ENCODE measurements at regions not wholly inside any gene's neighbourhood (a gene's known extent, or its start where the extent isn't known, plus 50 kb on each side); places are given as distances from the start of the nearest gene placed in this dataset.

DNA sequence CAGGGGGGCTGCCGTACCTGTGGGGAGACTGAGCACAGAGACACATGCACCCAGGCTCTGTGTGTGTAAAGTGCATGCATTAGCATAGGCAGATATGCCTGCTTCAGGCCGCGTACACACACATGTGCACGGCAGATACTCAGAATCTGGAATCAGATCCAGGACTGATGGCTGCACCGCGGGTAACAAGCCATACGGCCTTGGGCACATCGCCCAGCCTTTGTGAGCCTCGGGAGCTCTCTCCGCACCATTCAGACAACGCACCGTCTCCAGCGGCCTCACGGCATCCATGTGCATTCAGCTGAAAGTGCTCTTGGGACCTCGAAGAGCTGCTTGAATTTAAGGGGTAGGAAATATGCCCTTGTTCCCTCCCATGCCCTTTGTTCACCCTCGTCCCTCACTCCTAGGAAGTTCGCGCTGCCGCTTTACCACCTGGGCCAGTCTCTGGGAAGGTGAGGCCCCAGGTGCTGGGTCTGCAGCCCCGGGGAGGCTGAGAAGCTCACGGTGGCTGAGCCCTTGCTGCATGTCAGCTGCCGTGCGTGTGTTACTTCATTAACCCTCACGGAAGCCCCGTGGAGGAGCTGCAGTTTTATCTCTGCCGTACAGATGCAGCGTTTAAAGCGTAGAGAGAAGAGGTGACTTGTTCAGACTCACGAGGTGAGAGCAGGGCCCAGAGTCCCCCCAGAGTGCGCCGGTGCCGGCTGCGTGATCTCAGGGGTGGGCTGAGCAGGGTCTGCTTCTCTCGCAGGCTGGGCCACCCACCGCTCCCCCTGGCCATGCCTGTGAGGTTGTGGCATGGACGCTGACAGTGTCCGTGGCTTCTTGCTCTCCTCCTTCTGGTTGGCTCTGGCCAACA lies 377.7 kb upstream of the MYT1L start:
- H3K36me3 Mint-ChIP-seq (ENCODE audit: low read depth), result no peaks in the 10 kb centered on the region
- H3K27ac Mint-ChIP-seq, result no peak overlapping the region
- no peak for ATAC-seq
- no peak overlapping the region for H3K4me3 Mint-ChIP-seq
- H3K9me3 ChIP-seq (ENCODE audit: control insufficient read depth, low read length, poor library complexity, severe bottlenecking), result no peaks in the 10 kb centered on the region
- peaks cover 37% of the 10 kb centered on the region for H3K27me3 Mint-ChIP-seq
- peaks cover 2% of the 10 kb centered on the region for H3K4me1 Mint-ChIP-seq
- no peak for DNase-seq

DNA sequence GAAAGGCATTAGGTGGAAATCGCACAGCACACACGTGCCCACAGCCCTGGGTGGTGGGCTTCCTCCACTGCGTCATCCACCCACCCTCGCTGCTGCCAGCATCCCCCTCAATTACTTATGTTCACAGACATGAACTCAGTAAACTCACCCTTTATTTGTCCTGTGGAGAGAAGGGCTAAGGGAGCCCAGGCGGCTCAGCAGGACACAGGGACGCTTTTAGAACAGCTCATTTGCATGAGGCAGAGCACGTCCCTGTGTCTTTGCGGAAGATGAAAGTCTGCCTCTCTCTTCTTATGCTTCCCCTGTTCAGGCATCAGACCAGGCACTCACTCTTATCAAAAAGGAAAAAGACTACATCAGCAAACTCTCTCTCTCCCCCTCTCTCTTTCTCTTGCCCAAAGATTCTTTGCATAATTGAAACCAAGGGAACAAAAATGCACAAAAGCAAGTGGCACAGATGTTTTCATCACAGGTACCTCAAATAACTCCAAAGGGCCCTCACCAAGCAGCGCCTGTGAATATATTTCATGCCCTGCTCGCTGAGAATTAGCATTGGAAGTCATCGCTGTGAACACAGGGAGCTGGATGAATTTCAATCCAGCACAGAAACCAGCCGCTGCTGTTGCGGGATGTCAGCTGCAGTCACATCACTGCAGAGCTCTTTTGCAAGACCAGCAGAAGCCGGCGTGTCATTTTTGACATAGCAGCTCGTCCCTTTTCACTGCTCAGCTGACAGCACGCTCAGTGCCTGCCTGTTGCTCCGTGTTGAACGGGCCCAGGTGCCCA lies 376.3 kb upstream of the MYT1L start:
- Mint-ChIP-seq H3K27me3 (peaks cover 28% of the 10 kb centered on the region), H3K27ac (no peak overlapping the region), H3K4me1 (peaks cover 2% of the 10 kb centered on the region), H3K4me3 (no peak overlapping the region), H3K36me3 (ENCODE audit: low read depth) (no peaks in the 10 kb centered on the region)
- DNase-seq, result no peak
- no peak for ATAC-seq
- H3K9me3 ChIP-seq (ENCODE audit: control insufficient read depth, low read length, poor library complexity, severe bottlenecking), result no peaks in the 10 kb centered on the region

DNA sequence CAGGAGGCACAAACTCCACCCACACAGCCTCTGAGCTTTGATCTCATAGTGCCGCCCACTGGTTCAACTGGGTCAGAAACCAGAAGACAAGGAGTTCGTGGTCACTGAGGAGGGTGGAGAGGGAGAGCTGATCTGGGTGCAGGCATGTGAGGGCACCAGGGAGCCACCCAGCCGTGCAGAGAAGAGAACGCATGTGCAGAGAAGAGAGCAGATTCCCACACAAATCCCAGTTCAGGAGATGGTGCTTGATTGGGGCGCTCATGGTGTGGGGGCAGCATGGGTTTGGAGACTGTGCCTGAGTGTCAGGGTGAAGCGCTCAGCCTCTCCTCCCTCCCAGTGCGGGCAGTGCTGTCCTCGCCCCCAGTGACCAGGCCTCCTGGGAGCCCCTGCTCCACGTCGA lies 375.2 kb upstream of the MYT1L start:
- H3K4me1 Mint-ChIP-seq, result peaks cover 2% of the 10 kb centered on the region
- H3K27ac Mint-ChIP-seq, result no peak overlapping the region
- no peak overlapping the region for H3K4me3 Mint-ChIP-seq
- no peaks in the 10 kb centered on the region for H3K9me3 ChIP-seq (ENCODE audit: control insufficient read depth, low read length, poor library complexity, severe bottlenecking)
- H3K36me3 Mint-ChIP-seq (ENCODE audit: low read depth), result no peaks in the 10 kb centered on the region
- H3K27me3 Mint-ChIP-seq, result peaks cover 17% of the 10 kb centered on the region
- ATAC-seq (no peak), DNase-seq (no peak)

DNA sequence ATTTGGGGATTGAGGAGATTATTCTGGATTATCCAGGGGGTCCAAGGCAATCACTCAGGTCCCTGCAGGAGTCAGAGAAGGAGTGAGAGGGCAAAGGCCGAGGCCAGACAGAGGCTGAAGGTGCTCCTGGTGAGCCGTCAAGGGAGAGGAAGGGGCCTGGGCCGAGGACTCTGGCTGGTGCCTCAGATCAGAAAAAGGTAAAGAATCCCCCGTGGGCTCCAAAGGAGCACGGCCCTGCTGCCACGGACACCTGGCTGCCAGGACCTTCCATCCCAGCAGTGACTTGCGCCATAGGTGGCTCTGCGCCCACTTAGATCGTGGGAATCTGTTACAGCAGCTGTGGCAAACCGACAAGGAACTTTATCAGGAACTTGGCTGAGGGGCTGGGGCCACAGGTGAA lies 374.8 kb upstream of the MYT1L start:
- Mint-ChIP-seq H3K27me3 (peaks cover 16% of the 10 kb centered on the region), H3K36me3 (ENCODE audit: low read depth) (no peaks in the 10 kb centered on the region), H3K4me3 (no peak overlapping the region), H3K27ac (no peak overlapping the region), H3K4me1 (peaks cover 2% of the 10 kb centered on the region)
- DNase-seq (no peak), ATAC-seq (no peak)
- H3K9me3 ChIP-seq (ENCODE audit: control insufficient read depth, low read length, poor library complexity, severe bottlenecking), result no peaks in the 10 kb centered on the region

DNA sequence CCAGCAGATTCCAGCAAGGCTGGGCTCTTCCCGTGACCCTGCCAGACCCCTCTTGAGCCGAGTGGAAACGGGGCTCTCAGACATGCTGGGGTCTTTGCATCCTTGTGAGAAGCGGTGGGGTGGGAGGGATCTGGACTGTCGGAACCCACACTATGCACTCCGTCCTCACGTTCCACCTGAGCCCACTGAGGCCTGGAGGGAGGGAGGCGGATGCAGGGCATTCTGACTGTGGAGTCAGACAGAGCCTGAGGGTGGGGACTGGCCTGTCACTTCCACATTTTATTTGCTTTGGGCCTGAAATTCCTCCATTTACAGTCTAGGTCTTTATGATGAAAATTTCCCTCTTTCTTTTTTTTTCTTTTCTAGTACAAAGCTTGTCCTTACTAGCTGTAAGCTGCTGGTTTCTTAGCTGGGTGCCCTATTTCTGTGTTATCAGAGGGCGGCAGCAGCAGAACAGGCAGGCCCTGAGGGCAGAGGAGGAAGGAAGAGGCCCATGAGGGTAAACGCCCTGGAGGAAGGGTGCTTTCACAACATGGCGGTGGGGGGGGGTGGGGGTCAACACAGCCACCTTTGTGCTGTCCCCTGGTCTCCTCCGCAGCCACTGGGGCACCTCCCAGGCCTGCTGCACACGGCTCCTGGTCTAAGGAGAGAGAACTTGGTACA lies 373.5 kb upstream of the MYT1L start:
- Mint-ChIP-seq H3K27ac (no peak overlapping the region), H3K4me1 (peaks cover 2% of the 10 kb centered on the region), H3K36me3 (ENCODE audit: low read depth) (no peaks in the 10 kb centered on the region), H3K4me3 (no peak overlapping the region), H3K27me3 (peaks cover 16% of the 10 kb centered on the region)
- ATAC-seq (no peak), DNase-seq (no peak)
- H3K9me3 ChIP-seq (ENCODE audit: control insufficient read depth, low read length, poor library complexity, severe bottlenecking), result no peaks in the 10 kb centered on the region

DNA sequence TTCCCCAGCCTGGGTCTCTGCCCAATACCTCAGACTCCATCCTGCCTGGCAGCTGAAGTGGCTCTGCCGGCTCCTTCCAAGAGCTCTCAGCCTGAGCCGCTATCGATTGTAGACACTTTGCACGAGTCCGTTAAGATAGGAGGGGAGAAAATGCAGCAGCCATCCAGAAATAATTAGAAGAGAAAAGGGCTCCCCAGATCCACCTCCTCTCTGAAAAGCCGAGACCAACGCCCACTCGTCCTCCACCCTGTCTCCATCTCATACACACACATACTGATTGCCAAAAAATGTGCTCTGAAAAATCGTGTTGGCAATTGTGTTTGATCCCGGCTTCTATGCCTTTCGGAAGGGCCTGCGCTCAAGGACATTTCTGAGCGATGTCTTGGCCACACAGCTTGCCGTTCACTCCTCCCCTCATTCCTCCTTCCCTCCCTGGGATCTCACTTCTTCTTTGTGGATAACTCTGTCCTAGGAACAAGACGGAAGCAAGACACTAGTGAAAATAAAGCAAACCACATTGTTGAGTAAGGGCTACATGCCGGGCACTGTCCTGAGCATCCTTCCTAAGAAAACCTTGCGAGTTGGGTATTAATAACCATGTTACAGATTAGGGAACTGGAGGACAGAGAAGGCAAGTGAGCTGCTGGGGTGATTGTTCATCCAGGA lies 372.8 kb upstream of the MYT1L start:
- Mint-ChIP-seq H3K4me1 (peaks cover 2% of the 10 kb centered on the region), H3K4me3 (no peak overlapping the region), H3K27me3 (peaks cover 17% of the 10 kb centered on the region), H3K36me3 (ENCODE audit: low read depth) (no peaks in the 10 kb centered on the region), H3K27ac (no peak overlapping the region)
- ATAC-seq, result no peak
- DNase-seq, result no peak
- H3K9me3 ChIP-seq (ENCODE audit: control insufficient read depth, low read length, poor library complexity, severe bottlenecking), result no peaks in the 10 kb centered on the region

DNA sequence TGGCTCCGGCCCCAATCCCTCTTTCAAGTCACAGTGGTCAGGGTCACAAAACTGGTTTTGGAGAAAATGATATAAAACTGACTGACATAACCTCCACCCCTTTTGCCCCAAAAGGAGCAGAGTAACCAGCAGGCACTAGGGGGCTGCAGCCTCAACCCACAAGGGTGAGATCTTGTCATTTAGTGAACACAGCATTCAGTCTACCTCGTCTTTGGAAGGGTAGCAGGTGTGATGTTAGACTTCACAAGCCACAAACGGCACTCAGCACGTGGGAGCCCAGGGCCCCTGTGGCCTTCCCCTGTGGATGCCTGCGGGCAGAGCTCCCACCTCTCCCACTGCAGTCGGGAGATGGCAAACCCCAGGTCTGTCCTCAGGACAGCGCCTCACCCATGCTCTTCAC lies 372.1 kb upstream of the MYT1L start:
- ATAC-seq (no peak), DNase-seq (no peak)
- no peaks in the 10 kb centered on the region for H3K36me3 Mint-ChIP-seq (ENCODE audit: low read depth)
- H3K4me1 Mint-ChIP-seq, result peaks cover 2% of the 10 kb centered on the region
- peaks cover 21% of the 10 kb centered on the region for H3K27me3 Mint-ChIP-seq
- H3K27ac Mint-ChIP-seq, result no peak overlapping the region
- peak overlapping the region; percentile 19 for H3K4me3 Mint-ChIP-seq
- H3K9me3 ChIP-seq (ENCODE audit: control insufficient read depth, low read length, poor library complexity, severe bottlenecking), result no peaks in the 10 kb centered on the region

DNA sequence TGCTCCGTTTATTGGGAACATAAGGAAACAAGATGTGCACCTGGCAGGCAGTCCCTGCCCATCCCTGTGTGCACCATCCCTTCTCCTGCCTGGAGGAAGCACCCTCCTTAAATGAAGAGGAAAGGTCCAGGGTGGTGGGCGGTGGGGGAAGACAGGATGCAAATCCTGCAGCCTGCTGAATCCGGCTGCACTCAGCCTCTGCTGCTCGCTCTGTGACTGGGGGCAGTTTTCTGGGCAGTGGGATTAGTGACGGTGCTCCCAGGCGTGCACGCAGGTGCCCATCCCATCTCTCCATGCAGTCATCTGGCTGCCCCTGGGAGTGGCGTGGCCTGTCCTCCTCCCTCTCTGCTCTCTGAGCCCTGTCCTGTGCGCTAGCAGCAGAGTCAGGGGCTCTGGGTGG lies 371.3 kb upstream of the MYT1L start:
- H3K27me3 Mint-ChIP-seq, result peaks cover 21% of the 10 kb centered on the region
- DNase-seq (no peak), ATAC-seq (no peak)
- no peak overlapping the region for H3K4me3 Mint-ChIP-seq
- no peak overlapping the region for H3K27ac Mint-ChIP-seq
- H3K36me3 Mint-ChIP-seq (ENCODE audit: low read depth), result no peaks in the 10 kb centered on the region
- H3K4me1 Mint-ChIP-seq, result peaks cover 2% of the 10 kb centered on the region
- no peaks in the 10 kb centered on the region for H3K9me3 ChIP-seq (ENCODE audit: control insufficient read depth, low read length, poor library complexity, severe bottlenecking)

DNA sequence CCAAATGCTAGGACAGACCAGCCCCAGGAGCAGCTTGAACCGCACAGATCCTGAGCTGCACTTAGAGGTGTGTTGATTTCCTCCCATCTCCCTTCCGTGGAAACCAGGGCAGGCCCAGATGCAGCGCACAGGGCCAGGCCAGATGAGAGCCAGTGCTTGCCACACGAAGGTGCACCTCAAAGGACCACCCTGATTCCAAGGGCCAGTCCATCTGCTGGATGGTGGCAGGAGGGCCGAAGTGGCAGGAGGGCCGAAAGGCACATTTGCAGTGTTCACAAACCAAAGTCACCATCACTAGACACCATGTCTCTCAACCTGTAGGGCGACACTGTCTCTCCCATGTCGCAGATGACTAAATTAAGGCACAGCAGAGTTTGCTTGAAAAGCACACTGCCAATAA lies 370.7 kb upstream of the MYT1L start:
- H3K9me3 ChIP-seq (ENCODE audit: control insufficient read depth, low read length, poor library complexity, severe bottlenecking), result no peaks in the 10 kb centered on the region
- Mint-ChIP-seq H3K4me3 (no peak overlapping the region), H3K27me3 (peaks cover 21% of the 10 kb centered on the region), H3K27ac (no peak overlapping the region), H3K36me3 (ENCODE audit: low read depth) (no peaks in the 10 kb centered on the region), H3K4me1 (peaks cover 2% of the 10 kb centered on the region)
- no peak for DNase-seq
- no peak for ATAC-seq

DNA sequence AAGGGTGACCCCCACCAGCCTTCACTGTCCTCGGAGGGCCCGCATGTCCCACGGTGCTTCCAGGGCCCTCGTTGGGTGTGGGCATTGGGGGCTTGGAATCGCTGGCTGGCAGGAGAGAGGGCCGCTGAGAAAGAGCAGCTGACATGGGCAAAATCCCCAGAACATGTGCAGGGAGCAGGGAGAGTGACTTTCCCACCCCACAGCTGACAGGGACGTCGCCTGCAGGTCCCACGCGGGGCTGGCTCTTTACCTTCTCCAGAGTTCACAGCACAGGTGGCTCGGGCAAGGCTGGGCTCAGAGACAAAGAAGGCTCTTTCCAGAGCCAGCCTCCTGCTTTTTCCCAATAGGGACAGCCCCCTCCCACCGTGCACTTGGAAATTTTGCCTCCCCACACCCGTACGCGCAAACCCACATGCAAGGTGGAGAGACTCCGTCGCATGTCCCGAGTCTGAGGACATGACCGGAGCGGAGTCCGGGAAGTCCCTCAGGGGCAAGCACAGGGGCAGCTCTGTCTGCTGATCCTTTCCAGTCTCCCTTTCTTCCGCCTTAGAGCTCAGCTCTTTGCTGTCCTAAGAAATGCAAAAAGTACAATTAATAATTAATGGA lies 370.2 kb upstream of the MYT1L start:
- DNase-seq, result no peak
- peaks cover 2% of the 10 kb centered on the region for H3K4me1 Mint-ChIP-seq
- peaks cover 21% of the 10 kb centered on the region for H3K27me3 Mint-ChIP-seq
- no peaks in the 10 kb centered on the region for H3K36me3 Mint-ChIP-seq (ENCODE audit: low read depth)
- no peak overlapping the region for H3K27ac Mint-ChIP-seq
- ATAC-seq, result no peak
- H3K9me3 ChIP-seq (ENCODE audit: control insufficient read depth, low read length, poor library complexity, severe bottlenecking), result no peaks in the 10 kb centered on the region
- H3K4me3 Mint-ChIP-seq, result no peak overlapping the region

DNA sequence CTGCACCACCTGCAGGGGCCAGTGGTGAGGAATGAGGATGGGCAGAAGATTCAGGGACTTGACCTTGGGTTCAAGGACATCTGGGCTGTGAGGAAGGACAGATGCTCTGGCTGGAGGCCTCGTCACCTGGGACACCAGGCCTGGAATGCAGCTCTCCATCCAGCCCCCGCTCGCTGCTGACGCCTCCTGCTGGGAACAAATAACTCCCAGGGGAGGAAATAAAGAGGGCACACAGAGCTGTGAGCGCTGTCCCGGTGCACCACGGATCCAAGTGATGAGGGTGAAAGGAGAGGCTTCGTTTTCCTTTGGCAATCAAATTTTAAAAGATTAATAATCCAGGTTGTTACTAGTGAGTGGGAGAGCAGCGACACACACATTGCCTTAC lies 368.0 kb upstream of the MYT1L start:
- Mint-ChIP-seq H3K4me3 (no peak overlapping the region), H3K27ac (no peak overlapping the region), H3K36me3 (ENCODE audit: low read depth) (peaks cover under 1% of the 10 kb centered on the region), H3K27me3 (peaks cover 27% of the 10 kb centered on the region), H3K4me1 (no peaks in the 10 kb centered on the region)
- DNase-seq (no peak), ATAC-seq (no peak)
- no peaks in the 10 kb centered on the region for H3K9me3 ChIP-seq (ENCODE audit: control insufficient read depth, low read length, poor library complexity, severe bottlenecking)

DNA sequence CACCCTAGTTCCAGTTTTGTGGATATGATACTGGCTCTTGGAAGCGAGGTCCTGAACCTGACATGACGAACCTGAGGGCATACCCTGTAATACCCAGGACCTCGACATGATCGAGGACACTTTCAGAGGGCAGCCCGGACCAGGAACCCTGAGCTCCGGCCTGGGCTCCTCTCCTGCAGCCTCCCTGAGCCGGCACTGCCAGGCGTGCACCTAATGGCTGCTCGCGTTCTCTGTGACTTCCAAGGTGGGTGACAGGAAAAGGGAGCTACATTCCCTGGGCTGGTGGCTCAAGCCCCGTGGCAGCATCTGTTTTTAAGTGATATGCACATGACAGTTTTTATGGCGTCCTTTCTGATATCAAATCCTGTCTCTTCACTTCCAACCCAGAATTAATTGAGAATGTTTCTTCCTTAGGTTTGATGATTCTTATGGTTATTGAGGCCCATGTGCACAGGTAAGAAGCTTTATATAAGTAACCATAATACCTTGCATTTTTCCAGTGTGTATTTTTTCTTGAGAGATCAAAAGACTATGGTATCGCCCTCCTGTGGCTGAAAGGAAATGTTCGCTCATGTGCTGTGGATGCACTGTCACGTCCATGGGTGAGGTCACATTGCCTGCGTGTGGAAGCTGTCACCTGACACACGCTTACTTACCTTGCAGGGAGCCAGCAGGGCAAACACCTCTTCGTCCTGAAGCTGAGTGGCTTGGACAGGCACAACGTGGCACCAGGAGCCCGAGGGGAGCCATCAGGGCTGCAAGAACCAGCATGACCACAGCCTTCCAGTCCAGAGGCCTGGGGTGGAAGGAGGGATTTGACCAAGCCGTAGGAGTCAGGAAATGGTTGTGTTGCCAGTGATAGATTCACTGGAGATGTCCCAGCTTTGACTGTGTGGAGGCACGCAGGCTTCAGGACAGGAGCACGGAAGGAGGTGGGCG lies 367.4 kb upstream of the MYT1L start:
- Mint-ChIP-seq H3K36me3 (ENCODE audit: low read depth) (peaks cover 3% of the 10 kb centered on the region), H3K4me1 (no peaks in the 10 kb centered on the region), H3K4me3 (no peak overlapping the region), H3K27ac (no peak overlapping the region), H3K27me3 (peaks cover 27% of the 10 kb centered on the region)
- ATAC-seq, result no peak
- no peak for DNase-seq
- no peaks in the 10 kb centered on the region for H3K9me3 ChIP-seq (ENCODE audit: control insufficient read depth, low read length, poor library complexity, severe bottlenecking)

Measured in T-helper 17 cell (primary cell).